ENCODE measurements at regions not wholly inside any gene's neighbourhood (a gene's known extent, or its start where the extent isn't known, plus 50 kb on each side); places are given as distances from the start of the nearest gene placed in this dataset.

- Histone ChIP-seq H3K27ac (no peak overlapping the region), H3K79me2 (no peaks in the 10 kb centered on the region), H3K9me3 (ENCODE audit: control insufficient read depth, low read length) (no peaks in the 10 kb centered on the region), H2AFZ (no peak overlapping the region), H3K36me3 (ENCODE audit: control insufficient read depth, insufficient read depth, low read length) (no peaks in the 10 kb centered on the region), H3K27me3 (ENCODE audit: control insufficient read depth, insufficient read depth, low read length) (no peaks in the 10 kb centered on the region), H3K4me1 (no peaks in the 10 kb centered on the region), H3K4me2 (ENCODE audit: low read length) (no peak overlapping the region), H3K4me3 (ENCODE audit: low read depth, low read length) (no peak overlapping the region), H3K9ac (no peak overlapping the region)
- no peak for TF ChIP-seq CTCF (IDR thresholded peaks at IDR 0.05)
These were observed 148.8 kb upstream of the DHRS4 start for GRCh38 chr14:23804817-23805216.

- H3K27ac ChIP-seq: no peak overlapping the region
These were observed 147.8 kb upstream of the DHRS4 start for GRCh38 chr14:23805761-23806160.

GRCh38 chr14:23814527-23815256 lies 138.9 kb upstream of the DHRS4 start:
- H3K4me3 ChIP-seq (ENCODE audit: low read depth, low read length): no peak overlapping the region
- no peaks in the 10 kb centered on the region for H3K36me3 ChIP-seq (ENCODE audit: control insufficient read depth, insufficient read depth, low read length)
- no peak overlapping the region for H3K9ac ChIP-seq
- no peaks in the 10 kb centered on the region for H3K79me2 ChIP-seq
- peaks cover 4% of the 10 kb centered on the region for H3K9me3 ChIP-seq (ENCODE audit: control insufficient read depth, low read length)
- no peak for TF ChIP-seq CTCF (IDR thresholded peaks at IDR 0.05)
- H3K27me3 ChIP-seq (ENCODE audit: control insufficient read depth, insufficient read depth, low read length): no peaks in the 10 kb centered on the region
- no peak overlapping the region for H2AFZ ChIP-seq
- H3K4me2 ChIP-seq (ENCODE audit: low read length): no peak overlapping the region
- H3K4me1 ChIP-seq: no peaks in the 10 kb centered on the region
- no peak overlapping the region for H3K27ac ChIP-seq

More at GRCh38 chr14:23805761-23806160, 147.8 kb upstream of the DHRS4 start:
- H3K4me3 ChIP-seq (ENCODE audit: low read depth, low read length): no peak overlapping the region
- H3K4me2 ChIP-seq (ENCODE audit: low read length): no peak overlapping the region
- no peaks in the 10 kb centered on the region for H3K79me2 ChIP-seq
- no peaks in the 10 kb centered on the region for H3K27me3 ChIP-seq (ENCODE audit: control insufficient read depth, insufficient read depth, low read length)
- H3K36me3 ChIP-seq (ENCODE audit: control insufficient read depth, insufficient read depth, low read length): no peaks in the 10 kb centered on the region
- H3K9me3 ChIP-seq (ENCODE audit: control insufficient read depth, low read length): no peaks in the 10 kb centered on the region
- no peak overlapping the region for H2AFZ ChIP-seq
- no peaks in the 10 kb centered on the region for H3K4me1 ChIP-seq
- H3K9ac ChIP-seq: no peak overlapping the region
- TF ChIP-seq CTCF (IDR thresholded peaks at IDR 0.05): no peak

GRCh38 chr14:23816371-23816770 lies 137.2 kb upstream of the DHRS4 start:
- H3K79me2 ChIP-seq: no peaks in the 10 kb centered on the region
- no peak overlapping the region for H3K4me2 ChIP-seq (ENCODE audit: low read length)
- H2AFZ ChIP-seq: no peak overlapping the region
- H3K4me1 ChIP-seq: no peaks in the 10 kb centered on the region
- H3K4me3 ChIP-seq (ENCODE audit: low read depth, low read length): no peak overlapping the region
- H3K27ac ChIP-seq: no peak overlapping the region
- no peaks in the 10 kb centered on the region for H3K36me3 ChIP-seq (ENCODE audit: control insufficient read depth, insufficient read depth, low read length)
- TF ChIP-seq CTCF (IDR thresholded peaks at IDR 0.05): no peak
- H3K9me3 ChIP-seq (ENCODE audit: control insufficient read depth, low read length): peaks cover 4% of the 10 kb centered on the region
- H3K9ac ChIP-seq: no peak overlapping the region
- H3K27me3 ChIP-seq (ENCODE audit: control insufficient read depth, insufficient read depth, low read length): no peaks in the 10 kb centered on the region
